GM19023 (cell line): ENCODE measurements at regions not wholly inside any gene's neighbourhood (a gene's known extent, or its start where the extent isn't known, plus 50 kb on each side); places are given as distances from the start of the nearest gene placed in this dataset.
"Not testable (repeated sequence)": the region's sequence is repeated elsewhere in the genome, so short reads cannot be mapped to it uniquely, and the experiment has no call there.

Experiments
- ATAC-seq: cut with Tn5 transposase; IDR thresholded peaks from one replicate; pipeline ENCODE4 v1.9.1; 2021; ENCODE audit warnings: mild to moderate bottlenecking, moderate library complexity; ENCODE audit not compliant: unreplicated experiment

DNA sequence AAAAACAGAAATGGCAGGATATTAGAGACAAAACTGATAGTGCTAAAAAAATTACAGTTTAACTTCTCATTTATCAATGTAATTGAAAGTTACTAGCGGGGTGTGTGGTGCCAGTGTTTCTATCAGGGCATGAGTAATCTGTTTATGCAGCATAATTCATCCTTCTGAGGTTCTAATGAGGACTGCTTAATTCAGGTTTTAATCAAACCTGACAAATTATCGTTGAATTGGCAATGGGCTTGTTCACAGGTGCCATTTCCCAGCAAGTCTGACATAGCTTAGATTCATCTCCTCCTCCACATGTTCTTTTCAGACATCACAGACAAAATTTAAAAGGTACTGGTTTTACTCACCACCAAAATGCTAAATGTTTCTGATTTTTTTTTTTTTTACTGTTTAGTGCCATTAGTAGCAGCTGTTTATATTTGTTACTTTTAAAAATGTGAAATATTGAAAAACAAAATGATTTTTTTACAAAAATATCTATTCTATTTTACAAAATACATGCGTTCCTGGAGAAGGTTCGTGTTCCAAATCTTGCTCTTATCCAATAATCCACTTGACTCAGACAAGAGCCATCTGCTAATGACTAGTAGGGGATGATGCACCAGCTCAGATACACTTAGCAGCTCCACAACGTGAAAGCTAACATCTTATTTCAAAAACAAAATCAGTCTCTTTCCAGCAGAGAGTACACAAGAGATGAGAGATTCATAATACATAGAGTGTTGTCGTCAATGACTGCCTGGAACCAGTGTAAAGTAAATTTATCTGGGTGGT lies 447.7 kb upstream of the DPPA4 start:
- ATAC-seq = no peak

- ATAC-seq = no peak
Observed at GRCh38 chr3:109803274-109803673, 465.9 kb upstream of the DPPA4 start.

GRCh38 chr3:109804697-109805096 lies 467.4 kb upstream of the DPPA4 start:
- ATAC-seq = no peak

DNA sequence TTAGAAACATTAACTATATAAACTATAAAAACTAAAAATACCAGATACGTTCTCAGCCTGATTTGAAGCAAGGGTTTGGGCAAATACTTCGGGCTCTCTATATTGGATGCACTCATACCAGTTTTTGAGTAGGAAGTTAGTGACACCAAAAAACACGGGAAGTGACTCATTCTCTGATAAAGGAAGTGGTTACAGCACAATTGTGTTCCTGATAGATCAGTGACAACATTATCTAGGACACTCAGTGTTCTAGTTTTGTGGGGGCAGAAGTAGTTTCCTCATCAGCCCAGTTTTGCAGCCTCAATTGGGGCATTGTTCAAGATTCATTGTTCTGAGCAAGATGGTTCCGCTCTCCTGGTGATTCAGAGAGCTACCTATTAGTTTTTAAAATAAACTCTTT lies 469.6 kb upstream of the DPPA4 start:
- ATAC-seq = no peak

GRCh38 chr3:109809513-109809912 lies 472.2 kb upstream of the DPPA4 start:
- ATAC-seq = no peak

- no peak for ATAC-seq
Observed at GRCh38 chr3:109818081-109818480, 480.7 kb upstream of the DPPA4 start.

GRCh38 chr3:109819734-109820133 lies 482.4 kb upstream of the DPPA4 start:
- ATAC-seq = no peak

GRCh38 chr3:109825971-109826810 lies 488.8 kb upstream of the DPPA4 start:
- ATAC-seq = no peak

DNA sequence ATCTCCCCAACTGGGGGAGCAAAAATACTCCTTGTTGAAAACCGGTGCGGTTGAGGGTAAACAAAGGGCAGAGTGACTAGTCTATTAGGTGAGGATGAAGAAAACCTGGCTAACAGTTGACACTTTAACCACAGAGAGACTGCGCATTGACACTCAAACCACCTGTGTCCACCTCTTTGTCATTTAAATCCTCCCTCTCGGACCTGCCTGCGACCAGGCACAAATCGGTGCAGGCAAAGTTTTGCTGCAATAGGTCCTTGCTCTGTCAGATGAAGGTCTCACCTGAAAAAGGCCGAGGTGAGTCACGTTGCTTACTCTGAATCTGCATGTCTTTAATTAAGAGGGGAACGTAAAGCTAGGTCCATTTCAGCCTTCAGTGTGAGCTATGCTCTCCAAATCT lies 494.1 kb upstream of the DPPA4 start:
- ATAC-seq = no peak

DNA sequence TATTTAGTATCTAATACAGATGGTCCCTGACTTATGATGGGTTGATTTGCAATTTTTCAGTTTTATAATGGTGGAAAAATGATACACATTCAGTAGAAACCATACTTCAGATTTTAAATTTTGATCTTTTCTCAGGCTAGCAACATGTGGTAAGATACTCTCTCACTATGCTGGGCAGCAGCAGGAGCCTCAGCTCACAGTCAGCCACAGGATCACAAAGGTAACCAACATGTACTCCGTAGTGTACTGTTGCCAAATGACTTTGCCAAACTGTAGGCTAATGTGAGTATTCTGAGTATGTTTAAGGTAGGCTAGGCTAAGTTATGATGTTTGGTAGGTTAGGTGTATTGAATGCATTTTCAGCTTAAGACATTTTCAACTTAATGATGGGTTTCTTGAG lies 498.6 kb upstream of the DPPA4 start:
- no peak for ATAC-seq

DNA sequence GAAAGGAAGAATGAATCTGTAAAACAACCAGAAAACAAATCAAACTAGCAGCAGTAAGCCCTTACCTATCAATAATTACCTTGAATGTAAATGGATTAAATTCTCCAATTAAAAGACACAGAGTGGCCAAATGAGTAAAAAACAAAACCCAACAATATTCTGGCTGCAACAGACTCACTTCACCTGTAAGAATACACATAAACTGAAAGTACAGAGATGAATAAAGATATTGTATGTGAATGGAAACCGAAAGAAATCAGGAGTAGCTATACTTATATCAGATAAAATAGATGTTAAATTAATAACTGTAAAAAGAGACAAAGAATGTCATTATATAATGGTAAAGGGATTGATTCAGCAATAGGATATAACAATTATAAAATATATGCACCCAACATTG lies 514.5 kb upstream of the DPPA4 start:
- ATAC-seq = no peak

DNA sequence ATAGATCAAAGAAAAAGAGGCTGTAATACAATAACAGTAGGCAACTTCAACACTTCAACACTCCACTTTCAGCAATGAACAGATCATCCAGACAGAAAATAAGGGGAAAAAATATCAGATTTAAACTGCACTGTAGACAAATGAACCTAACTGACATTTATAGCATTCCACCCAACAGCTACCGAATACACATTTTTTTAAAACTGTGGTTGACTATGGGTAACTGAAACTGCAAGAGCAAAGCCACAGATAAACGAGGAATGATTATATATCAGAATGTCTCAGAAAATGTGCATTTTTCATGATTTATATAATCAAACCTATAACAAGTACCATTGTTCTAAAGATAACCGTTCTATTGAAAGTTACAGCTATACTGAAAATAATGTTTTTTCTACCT lies 514.9 kb upstream of the DPPA4 start:
- ATAC-seq = no peak

DNA sequence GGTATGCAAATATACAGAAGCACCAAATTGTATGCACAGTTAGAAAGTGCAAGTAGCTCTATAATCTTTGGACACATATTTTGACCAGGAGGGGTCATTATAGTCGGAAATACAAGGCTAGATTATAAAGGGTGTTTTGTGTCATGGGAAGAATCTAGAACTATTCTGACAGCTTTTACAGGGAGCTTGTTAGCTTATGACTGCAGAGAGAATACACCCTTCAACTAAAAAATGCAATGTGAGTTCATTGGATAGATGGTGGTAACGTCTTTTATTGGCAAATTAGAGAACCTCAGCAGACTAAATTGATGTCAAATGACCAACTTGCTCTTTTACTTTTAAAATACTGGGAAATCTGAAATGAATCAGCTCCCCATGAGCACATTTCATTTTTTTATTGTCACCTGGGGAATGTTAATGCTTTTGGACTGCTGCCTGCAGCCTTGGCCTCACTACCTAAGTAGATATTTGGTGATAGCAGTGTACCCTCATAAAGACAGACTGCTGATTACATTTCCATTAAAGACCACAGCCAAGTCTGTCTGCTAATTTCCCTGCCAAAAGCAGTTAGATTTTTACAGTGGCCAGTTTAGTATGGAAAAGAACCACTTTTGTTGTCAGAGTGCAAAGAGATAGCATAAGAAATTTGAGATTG lies 515.9 kb upstream of the DPPA4 start:
- ATAC-seq = no peak

GRCh38 chr3:109863701-109864100 lies 526.4 kb upstream of the DPPA4 start:
- ATAC-seq = no peak

GRCh38 chr3:109864452-109864851 lies 527.1 kb upstream of the DPPA4 start:
- ATAC-seq = no peak

DNA sequence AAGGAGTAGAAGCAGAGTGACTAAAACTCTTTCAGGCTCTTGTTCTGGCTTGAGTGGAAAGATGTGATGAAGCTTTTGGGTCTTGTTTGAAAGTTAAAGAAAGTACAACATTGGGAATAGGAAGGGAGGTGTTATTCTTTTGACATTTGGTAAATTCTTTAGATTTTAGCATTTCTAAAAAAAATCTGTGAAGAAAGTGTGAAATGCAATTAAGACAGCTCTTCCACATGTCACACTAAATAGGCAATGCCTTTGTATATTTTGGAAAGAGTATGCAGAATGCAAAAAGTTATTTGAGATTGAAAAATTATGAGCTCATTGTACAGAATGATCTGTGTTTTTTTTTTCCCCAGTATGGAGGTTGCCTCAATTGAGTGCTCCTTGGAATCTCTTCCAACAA lies 532.2 kb upstream of the DPPA4 start:
- no peak for ATAC-seq

GRCh38 chr3:109874896-109875708 lies 537.8 kb upstream of the DPPA4 start:
- no peak for ATAC-seq

- ATAC-seq = not testable (repeated sequence)
Observed at GRCh38 chr3:109877616-109878015, 540.3 kb upstream of the DPPA4 start.

- no peak for ATAC-seq
Observed at GRCh38 chr3:109882144-109882543, 544.8 kb upstream of the DPPA4 start.

- ATAC-seq = no peak
Observed at GRCh38 chr3:109887293-109887692, 549.9 kb upstream of the DPPA4 start.

DNA sequence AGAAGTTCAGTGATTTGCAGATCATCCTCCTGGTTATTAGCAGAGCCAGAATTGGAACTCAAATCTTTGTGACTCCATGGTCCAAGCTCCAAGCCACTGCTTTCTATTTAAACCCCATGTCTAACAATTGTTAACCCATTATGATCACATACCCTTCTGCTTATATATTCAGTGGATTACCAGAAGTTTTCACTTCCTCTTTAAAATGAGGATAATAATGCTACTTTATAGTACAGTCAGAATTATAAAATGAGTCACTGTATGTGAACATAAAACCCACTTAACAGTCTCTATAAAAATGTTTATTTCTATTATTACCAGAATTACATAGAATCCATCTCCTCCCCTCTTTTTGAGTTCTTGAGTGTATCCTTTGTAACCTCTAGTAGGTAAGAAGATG lies 550.7 kb upstream of the DPPA4 start:
- ATAC-seq = no peak
